HepG2 (cell line): ENCODE measurements at regions not wholly inside any gene's neighbourhood (a gene's known extent, or its start where the extent isn't known, plus 50 kb on each side); places are given as distances from the start of the nearest gene placed in this dataset.
A peak's percentile ranks its signal among the peaks of the same experiment; 100 is the strongest.

Experiments
- EHMT2 ChIP-seq: fragments of 200-600 bp; sonication (generic); IDR thresholded peaks from 2 replicates; pipeline ENCODE4 v1.7.0; 2017; ENCODE audit warnings: antibody characterized with exemption, low read depth, low read length, borderline replicate concordance
- ELF3 ChIP-seq: IDR thresholded peaks from 2 replicates; pipeline ENCODE4 v1.6.1; 2016; ENCODE audit warnings: missing genetic modification reagents, missing compliant biosample characterization
- NFKB2 ChIP-seq: sonication (generic); formaldehyde crosslinking; IDR thresholded peaks from 2 replicates; pipeline ENCODE4 v1.4.0; 2020; ENCODE audit warnings: missing genetic modification reagents, borderline replicate concordance
- RXRB ChIP-seq: IDR thresholded peaks from 2 replicates; pipeline ENCODE4 v1.6.1; 2016; ENCODE audit warnings: borderline replicate concordance, missing genetic modification reagents, missing compliant biosample characterization
- TBX2 ChIP-seq: sonication (generic); formaldehyde crosslinking; IDR thresholded peaks from 2 replicates; pipeline ENCODE4 v1.5.0; 2020; ENCODE audit warnings: missing genetic modification reagents, mild to moderate bottlenecking, borderline replicate concordance
- ZBTB20 ChIP-seq: sonication (generic); formaldehyde crosslinking; IDR thresholded peaks from 2 replicates; pipeline ENCODE4 v1.8.1; 2023; ENCODE audit warnings: missing genetic modification reagents, low read depth, mild to moderate bottlenecking, borderline replicate concordance
- ZNF788 ChIP-seq: sonication (generic); formaldehyde crosslinking; IDR thresholded peaks from 2 replicates; pipeline ENCODE4 v1.5.0; 2020; ENCODE audit warnings: mild to moderate bottlenecking, missing genetic modification reagents, borderline replicate concordance
- TF ChIP-seq, protein P1 (sequence below): sonication (generic); formaldehyde crosslinking; IDR thresholded peaks from 2 replicates; pipeline ENCODE4 v1.4.0; 2020; ENCODE audit warnings: low read depth, missing genetic modification reagents
- TF ChIP-seq, protein P2 (sequence below): sonication (generic); formaldehyde crosslinking; IDR thresholded peaks from 2 replicates; pipeline ENCODE4 v1.8.1; 2022; ENCODE audit warnings: low read depth, mild to moderate bottlenecking, missing genetic modification reagents
- TF ChIP-seq, protein P3 (sequence below): IDR thresholded peaks from 2 replicates; pipeline ENCODE4 v1.6.1; 2016; ENCODE audit warnings: missing genetic modification reagents, missing compliant biosample characterization
- TF ChIP-seq, protein P4 (sequence below): sonication (generic); formaldehyde crosslinking; IDR thresholded peaks from 2 replicates; pipeline ENCODE4 v1.4.0; 2020; ENCODE audit warnings: mild to moderate bottlenecking, missing genetic modification reagents
- TF ChIP-seq, protein P5 (sequence below): sonication (generic); formaldehyde crosslinking; IDR thresholded peaks from 2 replicates; pipeline ENCODE4 v1.4.0; 2020; ENCODE audit warnings: mild to moderate bottlenecking, missing genetic modification reagents
- TF ChIP-seq, protein P6 (sequence below): sonication (generic); formaldehyde crosslinking; IDR thresholded peaks from 2 replicates; pipeline ENCODE4 v1.4.0; 2020; ENCODE audit warnings: missing genetic modification reagents
- TF ChIP-seq, protein P7 (sequence below): sonication (generic); formaldehyde crosslinking; IDR thresholded peaks from 2 replicates; pipeline ENCODE4 v1.4.0; 2020; ENCODE audit warnings: missing genetic modification reagents, borderline replicate concordance

DNA sequence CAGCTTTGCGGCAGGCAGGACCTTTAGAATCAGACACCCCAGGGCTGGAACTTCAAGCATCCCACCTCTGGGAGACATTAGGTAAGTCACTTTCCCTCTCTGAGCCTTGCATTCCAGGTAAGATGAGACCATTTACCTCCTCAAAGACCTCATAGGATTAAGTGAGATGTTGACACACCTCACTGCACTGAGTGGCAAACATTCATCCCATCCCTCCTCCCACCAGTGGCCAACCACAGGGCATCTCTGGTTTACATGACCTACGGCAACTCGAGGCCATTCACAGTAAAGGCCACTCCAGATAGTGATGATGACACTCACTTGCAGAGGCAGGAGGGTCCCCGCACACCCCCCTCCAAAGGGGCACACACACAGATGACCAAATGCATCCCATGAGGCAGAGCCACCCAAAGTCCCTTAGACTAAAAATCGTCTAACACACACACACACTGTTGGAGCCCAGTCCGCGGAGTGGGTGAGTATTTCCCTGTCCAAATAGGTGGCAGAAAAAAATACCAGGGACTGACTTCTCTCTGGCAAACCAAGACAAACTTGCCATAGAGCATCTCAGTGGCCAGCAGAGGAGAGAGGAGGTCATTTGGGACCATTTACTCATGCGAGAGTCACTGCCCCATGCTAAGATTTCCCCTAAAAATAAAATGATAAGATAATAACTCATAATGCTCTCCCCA lies 454.9 kb downstream of the SOX9 start (continued):
- TF ChIP-seq, protein P1, sequence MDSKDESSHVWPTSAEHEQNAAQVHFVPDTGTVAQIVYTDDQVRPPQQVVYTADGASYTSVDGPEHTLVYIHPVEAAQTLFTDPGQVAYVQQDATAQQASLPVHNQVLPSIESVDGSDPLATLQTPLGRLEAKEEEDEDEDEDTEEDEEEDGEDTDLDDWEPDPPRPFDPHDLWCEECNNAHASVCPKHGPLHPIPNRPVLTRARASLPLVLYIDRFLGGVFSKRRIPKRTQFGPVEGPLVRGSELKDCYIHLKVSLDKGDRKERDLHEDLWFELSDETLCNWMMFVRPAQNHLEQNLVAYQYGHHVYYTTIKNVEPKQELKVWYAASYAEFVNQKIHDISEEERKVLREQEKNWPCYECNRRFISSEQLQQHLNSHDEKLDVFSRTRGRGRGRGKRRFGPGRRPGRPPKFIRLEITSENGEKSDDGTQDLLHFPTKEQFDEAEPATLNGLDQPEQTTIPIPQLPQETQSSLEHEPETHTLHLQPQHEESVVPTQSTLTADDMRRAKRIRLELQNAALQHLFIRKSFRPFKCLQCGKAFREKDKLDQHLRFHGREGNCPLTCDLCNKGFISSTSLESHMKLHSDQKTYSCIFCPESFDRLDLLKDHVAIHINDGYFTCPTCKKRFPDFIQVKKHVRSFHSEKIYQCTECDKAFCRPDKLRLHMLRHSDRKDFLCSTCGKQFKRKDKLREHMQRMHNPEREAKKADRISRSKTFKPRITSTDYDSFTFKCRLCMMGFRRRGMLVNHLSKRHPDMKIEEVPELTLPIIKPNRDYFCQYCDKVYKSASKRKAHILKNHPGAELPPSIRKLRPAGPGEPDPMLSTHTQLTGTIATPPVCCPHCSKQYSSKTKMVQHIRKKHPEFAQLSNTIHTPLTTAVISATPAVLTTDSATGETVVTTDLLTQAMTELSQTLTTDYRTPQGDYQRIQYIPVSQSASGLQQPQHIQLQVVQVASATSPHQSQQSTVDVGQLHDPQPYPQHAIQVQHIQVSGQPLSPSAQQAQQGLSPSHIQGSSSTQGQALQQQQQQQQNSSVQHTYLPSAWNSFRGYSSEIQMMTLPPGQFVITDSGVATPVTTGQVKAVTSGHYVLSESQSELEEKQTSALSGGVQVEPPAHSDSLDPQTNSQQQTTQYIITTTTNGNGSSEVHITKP: 0 out of 2 replicates have a peak, but pooled peaks have one; percentile 22
- TF ChIP-seq RXRB (0 out of 2 replicates have a peak, but pooled peaks have one; percentile 12), ZBTB20 (CRISPR knock-in tag) (no peak), ZNF788 (CRISPR knock-in tag) (peak; percentile 52; the same call in 1 of the 2 replicates), NFKB2 (CRISPR knock-in tag) (0 out of 2 replicates have a peak, but pooled peaks have one; percentile 1), TBX2 (peak; percentile 50), EHMT2 (no peak), ELF3 (CRISPR knock-in tag) (0 out of 2 replicates have a peak, but pooled peaks have one; percentile 26)
- TF ChIP-seq, protein P2, sequence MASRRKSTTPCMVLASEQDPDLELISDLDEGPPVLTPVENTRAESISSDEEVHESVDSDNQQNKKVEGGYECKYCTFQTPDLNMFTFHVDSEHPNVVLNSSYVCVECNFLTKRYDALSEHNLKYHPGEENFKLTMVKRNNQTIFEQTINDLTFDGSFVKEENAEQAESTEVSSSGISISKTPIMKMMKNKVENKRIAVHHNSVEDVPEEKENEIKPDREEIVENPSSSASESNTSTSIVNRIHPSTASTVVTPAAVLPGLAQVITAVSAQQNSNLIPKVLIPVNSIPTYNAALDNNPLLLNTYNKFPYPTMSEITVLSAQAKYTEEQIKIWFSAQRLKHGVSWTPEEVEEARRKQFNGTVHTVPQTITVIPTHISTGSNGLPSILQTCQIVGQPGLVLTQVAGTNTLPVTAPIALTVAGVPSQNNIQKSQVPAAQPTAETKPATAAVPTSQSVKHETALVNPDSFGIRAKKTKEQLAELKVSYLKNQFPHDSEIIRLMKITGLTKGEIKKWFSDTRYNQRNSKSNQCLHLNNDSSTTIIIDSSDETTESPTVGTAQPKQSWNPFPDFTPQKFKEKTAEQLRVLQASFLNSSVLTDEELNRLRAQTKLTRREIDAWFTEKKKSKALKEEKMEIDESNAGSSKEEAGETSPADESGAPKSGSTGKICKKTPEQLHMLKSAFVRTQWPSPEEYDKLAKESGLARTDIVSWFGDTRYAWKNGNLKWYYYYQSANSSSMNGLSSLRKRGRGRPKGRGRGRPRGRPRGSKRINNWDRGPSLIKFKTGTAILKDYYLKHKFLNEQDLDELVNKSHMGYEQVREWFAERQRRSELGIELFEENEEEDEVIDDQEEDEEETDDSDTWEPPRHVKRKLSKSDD: no peak
- TF ChIP-seq, protein P3, sequence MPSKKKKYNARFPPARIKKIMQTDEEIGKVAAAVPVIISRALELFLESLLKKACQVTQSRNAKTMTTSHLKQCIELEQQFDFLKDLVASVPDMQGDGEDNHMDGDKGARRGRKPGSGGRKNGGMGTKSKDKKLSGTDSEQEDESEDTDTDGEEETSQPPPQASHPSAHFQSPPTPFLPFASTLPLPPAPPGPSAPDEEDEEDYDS (CRISPR knock-in tag): 0 out of 2 replicates have a peak, but pooled peaks have one; percentile 24
- TF ChIP-seq, protein P4, sequence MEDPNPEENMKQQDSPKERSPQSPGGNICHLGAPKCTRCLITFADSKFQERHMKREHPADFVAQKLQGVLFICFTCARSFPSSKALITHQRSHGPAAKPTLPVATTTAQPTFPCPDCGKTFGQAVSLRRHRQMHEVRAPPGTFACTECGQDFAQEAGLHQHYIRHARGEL: no peak
- TF ChIP-seq, protein P5, sequence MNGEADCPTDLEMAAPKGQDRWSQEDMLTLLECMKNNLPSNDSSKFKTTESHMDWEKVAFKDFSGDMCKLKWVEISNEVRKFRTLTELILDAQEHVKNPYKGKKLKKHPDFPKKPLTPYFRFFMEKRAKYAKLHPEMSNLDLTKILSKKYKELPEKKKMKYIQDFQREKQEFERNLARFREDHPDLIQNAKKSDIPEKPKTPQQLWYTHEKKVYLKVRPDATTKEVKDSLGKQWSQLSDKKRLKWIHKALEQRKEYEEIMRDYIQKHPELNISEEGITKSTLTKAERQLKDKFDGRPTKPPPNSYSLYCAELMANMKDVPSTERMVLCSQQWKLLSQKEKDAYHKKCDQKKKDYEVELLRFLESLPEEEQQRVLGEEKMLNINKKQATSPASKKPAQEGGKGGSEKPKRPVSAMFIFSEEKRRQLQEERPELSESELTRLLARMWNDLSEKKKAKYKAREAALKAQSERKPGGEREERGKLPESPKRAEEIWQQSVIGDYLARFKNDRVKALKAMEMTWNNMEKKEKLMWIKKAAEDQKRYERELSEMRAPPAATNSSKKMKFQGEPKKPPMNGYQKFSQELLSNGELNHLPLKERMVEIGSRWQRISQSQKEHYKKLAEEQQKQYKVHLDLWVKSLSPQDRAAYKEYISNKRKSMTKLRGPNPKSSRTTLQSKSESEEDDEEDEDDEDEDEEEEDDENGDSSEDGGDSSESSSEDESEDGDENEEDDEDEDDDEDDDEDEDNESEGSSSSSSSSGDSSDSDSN (CRISPR knock-in tag): 0 out of 2 replicates have a peak, but pooled peaks have one; percentile 5
- TF ChIP-seq, protein P6, sequence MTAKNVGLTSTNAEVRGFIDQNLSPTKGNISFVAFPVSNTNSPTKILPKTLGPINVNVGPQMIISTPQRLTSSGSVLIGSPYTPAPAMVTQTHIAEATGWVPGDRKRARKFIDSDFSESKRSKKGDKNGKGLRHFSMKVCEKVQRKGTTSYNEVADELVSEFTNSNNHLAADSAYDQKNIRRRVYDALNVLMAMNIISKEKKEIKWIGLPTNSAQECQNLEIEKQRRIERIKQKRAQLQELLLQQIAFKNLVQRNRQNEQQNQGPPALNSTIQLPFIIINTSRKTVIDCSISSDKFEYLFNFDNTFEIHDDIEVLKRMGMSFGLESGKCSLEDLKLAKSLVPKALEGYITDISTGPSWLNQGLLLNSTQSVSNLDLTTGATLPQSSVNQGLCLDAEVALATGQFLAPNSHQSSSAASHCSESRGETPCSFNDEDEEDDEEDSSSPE (CRISPR knock-in tag): no peak
- TF ChIP-seq, protein P7, sequence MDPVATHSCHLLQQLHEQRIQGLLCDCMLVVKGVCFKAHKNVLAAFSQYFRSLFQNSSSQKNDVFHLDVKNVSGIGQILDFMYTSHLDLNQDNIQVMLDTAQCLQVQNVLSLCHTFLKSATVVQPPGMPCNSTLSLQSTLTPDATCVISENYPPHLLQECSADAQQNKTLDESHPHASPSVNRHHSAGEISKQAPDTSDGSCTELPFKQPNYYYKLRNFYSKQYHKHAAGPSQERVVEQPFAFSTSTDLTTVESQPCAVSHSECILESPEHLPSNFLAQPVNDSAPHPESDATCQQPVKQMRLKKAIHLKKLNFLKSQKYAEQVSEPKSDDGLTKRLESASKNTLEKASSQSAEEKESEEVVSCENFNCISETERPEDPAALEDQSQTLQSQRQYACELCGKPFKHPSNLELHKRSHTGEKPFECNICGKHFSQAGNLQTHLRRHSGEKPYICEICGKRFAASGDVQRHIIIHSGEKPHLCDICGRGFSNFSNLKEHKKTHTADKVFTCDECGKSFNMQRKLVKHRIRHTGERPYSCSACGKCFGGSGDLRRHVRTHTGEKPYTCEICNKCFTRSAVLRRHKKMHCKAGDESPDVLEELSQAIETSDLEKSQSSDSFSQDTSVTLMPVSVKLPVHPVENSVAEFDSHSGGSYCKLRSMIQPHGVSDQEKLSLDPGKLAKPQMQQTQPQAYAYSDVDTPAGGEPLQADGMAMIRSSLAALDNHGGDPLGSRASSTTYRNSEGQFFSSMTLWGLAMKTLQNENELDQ (CRISPR knock-in tag): no peak
